ENCODE measurements at regions not wholly inside any gene's neighbourhood (a gene's known extent, or its start where the extent isn't known, plus 50 kb on each side); places are given as distances from the start of the nearest gene placed in this dataset.

DNA sequence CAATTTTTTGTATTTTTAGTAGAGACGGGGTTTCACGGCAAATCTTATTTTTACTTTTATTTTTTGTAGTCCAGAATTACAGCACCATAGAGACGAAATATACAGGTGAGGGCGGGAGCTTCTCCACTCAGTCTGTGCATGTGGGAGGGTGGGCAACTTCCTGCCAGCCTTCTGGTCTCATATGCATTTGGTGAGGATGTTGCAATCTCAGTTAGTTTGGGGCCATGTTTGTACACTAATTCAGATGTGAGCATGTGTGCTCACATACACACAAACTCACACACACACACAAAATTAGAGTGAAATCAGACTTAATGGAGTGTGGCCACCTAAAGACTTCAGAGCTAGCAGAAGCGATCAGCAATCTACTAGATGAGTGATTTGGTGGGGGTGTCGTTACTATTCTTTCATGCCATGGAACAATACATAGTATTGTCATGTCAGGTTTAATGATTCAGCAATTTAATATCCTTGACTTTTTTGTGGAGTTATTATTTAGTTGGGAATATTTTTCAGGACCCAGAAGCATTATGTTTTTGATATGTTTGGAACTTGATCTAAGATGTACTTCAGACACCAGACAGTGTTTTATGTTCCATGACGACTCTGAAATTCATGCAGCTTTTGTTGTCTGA is 78.0 kb upstream of the BMP2 start:
- TF ChIP-seq, protein P1, sequence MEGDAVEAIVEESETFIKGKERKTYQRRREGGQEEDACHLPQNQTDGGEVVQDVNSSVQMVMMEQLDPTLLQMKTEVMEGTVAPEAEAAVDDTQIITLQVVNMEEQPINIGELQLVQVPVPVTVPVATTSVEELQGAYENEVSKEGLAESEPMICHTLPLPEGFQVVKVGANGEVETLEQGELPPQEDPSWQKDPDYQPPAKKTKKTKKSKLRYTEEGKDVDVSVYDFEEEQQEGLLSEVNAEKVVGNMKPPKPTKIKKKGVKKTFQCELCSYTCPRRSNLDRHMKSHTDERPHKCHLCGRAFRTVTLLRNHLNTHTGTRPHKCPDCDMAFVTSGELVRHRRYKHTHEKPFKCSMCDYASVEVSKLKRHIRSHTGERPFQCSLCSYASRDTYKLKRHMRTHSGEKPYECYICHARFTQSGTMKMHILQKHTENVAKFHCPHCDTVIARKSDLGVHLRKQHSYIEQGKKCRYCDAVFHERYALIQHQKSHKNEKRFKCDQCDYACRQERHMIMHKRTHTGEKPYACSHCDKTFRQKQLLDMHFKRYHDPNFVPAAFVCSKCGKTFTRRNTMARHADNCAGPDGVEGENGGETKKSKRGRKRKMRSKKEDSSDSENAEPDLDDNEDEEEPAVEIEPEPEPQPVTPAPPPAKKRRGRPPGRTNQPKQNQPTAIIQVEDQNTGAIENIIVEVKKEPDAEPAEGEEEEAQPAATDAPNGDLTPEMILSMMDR (IDR thresholded peaks at IDR 0.05) = no peak
- TF ChIP-seq POLR2A (IDR thresholded peaks at IDR 0.05) = no peak
- no peak for TF ChIP-seq POLR2AphosphoS5 (IDR thresholded peaks at IDR 0.05; ENCODE audit: insufficient read depth in 1 of 2, low read depth in 1 of 2)

All from vagina (tissue), 2 donors.